ENCODE measurements at regions not wholly inside any gene's neighbourhood (a gene's known extent, or its start where the extent isn't known, plus 50 kb on each side); places are given as distances from the start of the nearest gene placed in this dataset.

DNA sequence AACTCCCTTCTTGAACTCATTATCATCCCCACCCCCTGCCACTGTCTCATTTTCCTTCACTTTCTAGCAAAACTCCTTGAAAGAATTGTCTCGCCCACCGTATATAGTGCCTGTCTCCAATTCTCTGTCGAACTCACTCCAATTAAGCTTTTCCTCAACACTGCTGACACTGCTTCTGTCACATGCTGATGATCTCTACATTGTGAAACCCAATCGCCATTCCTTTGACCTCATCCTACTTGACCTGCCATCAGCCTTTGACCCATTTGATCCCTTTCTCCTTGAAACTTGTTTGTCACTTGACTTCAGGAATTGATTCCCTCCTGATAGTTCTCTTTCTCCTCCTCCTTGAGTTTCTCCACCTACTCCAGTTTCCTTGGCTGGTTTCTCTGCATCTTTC lies 54.8 kb downstream of the CCDC71L start:
- DNase-seq (ENCODE audit: low spot score): no peak

- no peak for DNase-seq (ENCODE audit: low spot score)
Observed at GRCh38 chr7:106604971-106605370, 56.0 kb downstream of the CCDC71L start.

DNA sequence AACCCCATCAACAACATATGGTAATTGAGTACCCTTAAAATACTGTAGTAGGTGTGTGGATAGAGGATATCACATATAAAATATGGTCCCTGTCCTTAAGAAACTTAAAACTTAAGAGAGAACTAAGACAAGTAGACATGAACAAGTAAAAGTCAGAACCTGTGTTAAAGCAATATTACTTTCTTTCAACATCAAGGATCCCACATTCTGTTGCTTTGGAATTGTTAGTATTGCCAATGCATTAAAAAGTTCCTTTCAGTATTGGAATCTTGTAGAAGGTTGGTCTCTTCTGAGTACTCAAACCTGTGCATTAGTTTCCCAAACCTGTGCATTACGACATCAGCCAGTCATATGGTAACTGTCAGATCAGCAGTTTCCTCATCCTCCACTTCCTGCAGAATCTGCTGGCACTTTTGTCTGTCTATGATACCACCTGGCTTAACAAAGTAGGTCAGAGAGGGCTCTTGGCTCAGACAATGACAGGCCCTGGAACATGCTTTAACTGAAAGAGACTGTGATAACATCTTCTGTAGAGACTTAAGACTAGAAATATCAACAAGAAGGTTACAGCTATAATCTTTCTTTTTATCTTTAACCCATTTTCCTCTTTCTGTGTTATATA lies 56.5 kb downstream of the CCDC71L start:
- DNase-seq (ENCODE audit: low spot score): peak; percentile 63

DNA sequence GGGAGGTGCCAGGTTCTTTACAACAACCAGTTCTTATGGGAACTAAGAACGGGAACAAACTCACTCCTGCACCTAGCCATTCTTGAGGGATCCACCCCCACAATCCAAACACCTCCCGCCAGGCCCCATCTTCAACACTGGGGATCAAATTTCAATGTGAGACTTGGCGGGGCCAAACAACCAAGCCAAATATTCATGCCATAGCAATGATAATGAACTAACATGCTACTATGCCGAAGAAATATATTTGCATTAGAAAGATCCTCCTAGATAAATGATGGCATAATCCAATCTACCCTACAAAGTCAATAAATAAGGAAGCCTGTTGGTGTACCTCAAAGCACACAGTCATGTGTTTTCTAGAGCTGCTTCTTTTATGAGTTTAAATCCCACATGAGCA lies 57.6 kb downstream of the CCDC71L start:
- no peak for DNase-seq (ENCODE audit: low spot score)

- no peak for DNase-seq (ENCODE audit: low spot score)
Observed at GRCh38 chr7:106602062-106602461, 58.9 kb downstream of the CCDC71L start.

GRCh38 chr7:106600569-106601373 lies 60.2 kb downstream of the CCDC71L start:
- DNase-seq (ENCODE audit: low spot score): no peak

GRCh38 chr7:106599343-106599698 lies 61.6 kb downstream of the CCDC71L start:
- DNase-seq (ENCODE audit: low spot score): no peak

DNA sequence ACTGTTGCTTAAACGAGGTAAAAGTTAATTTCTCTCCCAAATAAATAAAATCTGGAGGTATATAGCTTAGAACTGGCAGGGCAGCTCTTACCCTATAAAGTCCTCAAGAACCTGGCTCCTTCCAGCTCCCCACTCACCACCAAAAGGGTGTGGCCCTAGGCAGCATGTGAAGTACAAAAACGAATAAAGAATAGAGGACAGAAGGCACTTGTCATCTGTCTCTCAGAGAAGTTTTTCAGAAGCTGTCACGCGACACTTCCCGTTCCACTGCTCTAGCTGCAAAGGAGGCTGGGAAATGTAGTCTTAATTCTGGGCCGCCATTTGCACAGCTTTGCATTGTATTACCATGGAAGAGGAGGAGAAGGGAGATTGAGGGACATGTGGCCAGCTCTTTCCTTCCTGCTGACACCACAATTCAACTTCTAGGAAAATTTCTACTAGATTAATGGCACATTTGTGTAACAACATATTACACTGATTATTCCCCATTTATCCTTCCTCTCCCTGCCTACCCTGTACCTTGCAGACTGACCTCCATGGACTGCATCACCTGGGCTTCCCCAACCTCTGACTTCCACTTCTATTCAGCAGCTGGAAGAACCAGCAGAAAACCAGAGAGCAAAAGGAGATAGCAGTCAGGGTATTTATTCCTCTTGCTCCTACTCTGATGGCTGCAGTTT lies 62.2 kb downstream of the CCDC71L start:
- DNase-seq (ENCODE audit: low spot score): peak; percentile 84

DNA sequence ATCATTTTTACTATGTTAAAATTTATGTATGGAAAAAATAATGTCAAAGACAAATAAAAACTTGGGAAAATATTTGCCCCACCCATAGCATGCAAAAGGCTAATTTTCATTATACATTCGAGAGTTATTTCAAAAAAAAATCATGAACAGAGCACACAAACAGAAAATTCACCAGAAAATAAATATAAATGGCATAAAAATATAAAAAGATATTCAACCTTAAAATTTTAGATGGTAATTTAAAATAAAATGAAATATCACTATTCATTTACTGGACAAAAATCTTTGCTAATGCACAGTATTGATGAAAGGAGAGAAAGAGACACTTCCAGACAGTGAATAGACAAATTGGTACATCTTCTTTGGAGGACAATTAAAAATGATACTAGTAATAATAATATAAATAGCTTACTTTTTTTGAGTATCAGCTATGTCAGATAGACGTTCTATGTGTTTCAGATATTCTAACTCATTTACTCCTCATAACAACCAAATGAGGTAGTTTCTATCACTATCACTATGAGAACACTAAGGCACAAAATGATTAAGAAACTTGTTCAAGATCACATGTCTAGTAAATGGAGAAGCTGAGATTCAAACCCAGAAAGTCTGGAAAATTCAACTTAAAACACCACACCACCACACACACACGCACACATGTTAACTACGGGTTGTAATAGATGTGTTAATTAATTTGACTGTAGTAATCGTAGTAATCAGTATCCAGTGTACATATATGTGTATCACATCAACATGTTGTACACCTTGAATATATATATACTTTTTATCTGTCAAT lies 63.0 kb downstream of the CCDC71L start:
- peak; percentile 21 for DNase-seq (ENCODE audit: low spot score)

- no peak for DNase-seq (ENCODE audit: low spot score)
Observed at GRCh38 chr7:106597014-106597413, 63.9 kb downstream of the CCDC71L start.

- no peak for DNase-seq (ENCODE audit: low spot score)
Observed at GRCh38 chr7:106595922-106596321, 65.0 kb downstream of the CCDC71L start.

DNA sequence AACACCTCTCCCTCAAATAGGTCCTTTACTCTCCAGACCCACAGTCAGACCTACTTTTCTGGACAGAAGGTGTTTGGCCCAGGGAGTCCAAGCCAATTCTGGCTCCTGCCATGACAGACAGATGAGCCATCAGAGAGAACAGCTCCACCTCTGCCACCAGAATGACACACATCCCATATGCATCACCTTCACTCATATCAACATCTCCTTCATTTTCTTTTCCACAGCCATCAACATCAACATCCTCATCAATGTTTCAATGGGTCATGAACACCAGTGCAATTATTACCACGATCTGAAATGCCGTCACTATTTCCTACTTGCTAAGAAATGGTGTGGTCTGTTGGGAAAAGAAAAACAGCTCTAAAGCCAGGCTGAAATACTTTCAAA lies 67.9 kb downstream of the CCDC71L start:
- no peak for DNase-seq (ENCODE audit: low spot score)

GRCh38 chr7:106592282-106593027 lies 68.5 kb downstream of the CCDC71L start:
- DNase-seq (ENCODE audit: low spot score): no peak

- no peak for DNase-seq (ENCODE audit: low spot score)
Observed at GRCh38 chr7:106591146-106591545, 69.8 kb downstream of the CCDC71L start.

DNA sequence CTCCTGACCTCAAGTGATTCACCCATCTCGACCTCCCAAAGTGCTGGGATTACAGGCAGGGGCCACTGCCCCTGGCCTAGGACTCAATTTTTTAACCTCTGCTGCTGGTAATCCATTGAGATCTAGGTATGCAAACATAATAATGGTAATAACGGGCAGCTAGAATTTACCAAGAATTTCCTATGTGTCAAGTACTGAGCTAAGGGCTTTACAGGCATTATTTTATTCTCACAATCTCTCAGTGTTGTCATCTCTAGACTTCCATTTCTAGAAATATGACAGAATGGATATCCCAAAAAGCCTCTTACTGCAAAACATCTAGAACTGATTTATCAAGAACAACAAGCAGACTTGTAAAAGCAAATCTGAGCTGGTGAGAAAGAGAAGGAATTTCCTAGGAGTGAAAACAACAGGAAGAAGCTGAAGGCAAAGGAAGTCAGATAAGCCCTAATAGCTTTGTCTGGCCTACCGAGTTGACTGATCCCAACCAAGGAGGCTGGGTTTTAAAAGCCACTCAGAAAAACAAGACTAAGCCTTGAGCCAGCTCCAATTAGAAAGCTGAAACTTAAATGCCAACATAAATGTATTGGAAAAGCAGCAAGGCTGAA lies 70.6 kb downstream of the CCDC71L start:
- DNase-seq (ENCODE audit: low spot score): no peak

DNA sequence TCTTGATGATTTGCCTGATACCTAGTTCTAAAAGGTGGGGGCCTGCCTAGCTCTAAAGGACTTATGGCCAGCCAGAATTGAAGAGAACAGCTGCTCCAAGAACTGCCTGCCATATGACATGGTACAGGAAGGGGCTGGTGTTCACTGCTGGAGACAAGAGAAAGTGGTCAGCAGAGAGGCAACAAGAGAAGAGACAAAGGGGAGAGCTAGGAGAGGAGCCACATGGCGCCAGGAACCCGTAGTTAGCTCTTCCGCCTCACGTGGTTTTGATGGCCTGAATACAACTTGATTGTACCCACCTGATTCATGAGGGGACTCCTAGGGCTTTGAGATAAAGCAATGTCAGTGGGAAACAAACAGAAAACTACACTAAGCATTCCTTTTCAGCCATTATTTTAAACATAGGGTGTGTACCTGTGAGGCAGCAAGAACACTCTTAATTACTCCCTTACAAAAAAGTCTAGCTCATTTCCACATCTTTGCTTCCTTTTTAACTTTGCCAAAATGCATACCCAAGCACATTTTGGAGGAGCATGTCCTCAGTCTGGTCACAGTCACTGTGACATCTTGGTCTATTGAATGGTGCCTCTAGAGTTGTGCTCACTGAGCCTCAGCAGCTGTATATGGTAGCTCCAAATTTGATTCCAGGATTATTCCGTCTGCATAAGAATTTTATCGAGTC lies 71.6 kb downstream of the CCDC71L start:
- DNase-seq (ENCODE audit: low spot score): no peak

GRCh38 chr7:106588422-106589197 lies 72.3 kb downstream of the CCDC71L start:
- no peak for DNase-seq (ENCODE audit: low spot score)

DNA sequence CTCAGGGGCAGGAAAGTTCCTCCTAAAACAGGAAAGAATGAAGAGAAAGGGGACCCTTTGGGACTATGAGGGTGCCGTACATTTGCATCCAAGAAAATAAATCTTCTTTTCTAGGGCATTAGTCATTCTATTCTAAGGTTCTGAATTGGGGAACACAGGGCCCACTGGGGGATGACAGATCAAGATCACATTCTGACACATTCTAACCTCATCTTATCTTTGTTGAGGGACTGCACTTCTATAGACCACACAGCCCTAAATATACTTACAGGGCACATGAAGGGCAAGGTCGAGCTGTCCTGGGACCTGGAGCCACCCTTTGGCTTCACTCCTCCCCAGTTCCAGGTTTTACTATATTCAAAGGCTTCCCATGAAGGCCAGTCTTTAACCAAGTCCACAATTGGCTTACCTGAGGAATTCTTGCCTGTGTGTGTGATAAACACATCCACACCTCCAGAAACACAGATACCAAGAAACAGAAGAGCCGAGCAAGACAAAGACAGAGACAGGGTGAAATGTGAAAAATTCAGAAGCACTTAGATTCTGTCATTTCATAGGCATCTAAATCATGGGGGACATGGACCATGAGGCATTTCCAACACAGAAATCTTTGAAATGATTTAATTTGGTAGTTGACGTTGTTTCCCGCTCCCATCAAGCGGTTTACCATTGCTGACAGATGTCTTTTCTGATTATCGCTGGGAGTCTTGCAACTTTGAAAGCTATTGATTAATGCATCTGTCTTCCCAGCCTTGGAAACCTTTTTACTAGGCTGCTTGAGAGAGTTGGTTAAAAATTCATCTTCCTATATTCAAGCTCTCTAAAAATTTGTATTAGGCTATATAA lies 75.8 kb downstream of the CCDC71L start:
- no peak for DNase-seq (ENCODE audit: low spot score)

Measured in activated CD4-positive, alpha-beta T cell treated with anti-CD3 and anti-CD28 coated beads, Interleukin-2, Interleukin-4, amounts not matched to agents 100 ng/mL and 50 ng/mL, durations not matched to agents 16 hours and 8 hours (primary cell).